Small intestine (tissue), 7 donors: ENCODE measurements at regions not wholly inside any gene's neighbourhood (a gene's known extent, or its start where the extent isn't known, plus 50 kb on each side); places are given as distances from the start of the nearest gene placed in this dataset.

Experiments
- DNase-seq, 2 donors: peaks; one replicate each; pipeline versions ENCODE4 v3.0.0 to v3.0.0-alpha.2; 2013
- FAIRE-seq: peaks from 2 replicates; lab custom pipeline; 2012; peaks lifted over from hg19 to GRCh38; lab: Jason Lieb, UNC
- H3K27ac ChIP-seq, 3 donors: one replicate each; pipeline ENCODE4 v1.5.1; 2013; ENCODE audit warnings: low read length in 2 of 3, mild to moderate bottlenecking in 2 of 3, control low read depth in 1 of 3, inconsistent platforms in 1 of 3, low read depth in 1 of 3, moderate library complexity in 1 of 3
- H3K27me3 ChIP-seq, 3 donors: one replicate each; pipeline ENCODE4 v1.6.1; 2013; ENCODE audit warnings: low read length in 3 of 3, inconsistent platforms in 1 of 3; ENCODE audit not compliant: control insufficient read depth in 3 of 3, insufficient read depth in 3 of 3
- H3K36me3 ChIP-seq, 3 donors: one replicate each; pipeline ENCODE4 v1.6.1; 2013; ENCODE audit warnings: low read length in 3 of 3, inconsistent platforms in 1 of 3, low read depth in 1 of 3, mild to moderate bottlenecking in 1 of 3, moderate library complexity in 1 of 3; ENCODE audit not compliant: control insufficient read depth in 3 of 3, insufficient read depth in 2 of 3
- H3K4me1 ChIP-seq, 3 donors: one replicate each; pipeline ENCODE4 v1.6.1; 2013; ENCODE audit warnings: low read length in 2 of 3, inconsistent platforms in 1 of 3, low read depth in 1 of 3, mild to moderate bottlenecking in 1 of 3, moderate library complexity in 1 of 3; ENCODE audit not compliant: control insufficient read depth in 3 of 3, insufficient read depth in 2 of 3
- H3K4me3 ChIP-seq, 3 donors: one replicate each; pipeline ENCODE4 v1.5.1; 2013; ENCODE audit warnings: low read length in 3 of 3, control low read depth in 1 of 3, inconsistent platforms in 1 of 3, low read depth in 1 of 3, mild to moderate bottlenecking in 1 of 3, moderate library complexity in 1 of 3
- H3K9me3 ChIP-seq, 2 donors: one replicate each; pipeline ENCODE4 v1.6.1; 2013; ENCODE audit warnings: low read depth in 1 of 2, low read length in 1 of 2; ENCODE audit not compliant: control insufficient read depth in 2 of 2, insufficient read depth in 1 of 2
- WGBS, 3 donors: extraction: QIAGEN DNeasy Blood & Tissue Kit; methylation state at CpG; one replicate each; pipeline ENCODE4 v1.1.7; 2013; 5-methylcytosine and 5-hydroxymethylcytosine counted together
- donor health status: healthy with polysubstance abuse.
- donor health status: control.
- donor health status: control.
- donor health status: Bipolar disorder and iron deficiency.
- donor health status: healthy.

- DNase-seq: no peak
- no peaks in the 10 kb centered on the region for H3K36me3 ChIP-seq
- no peak overlapping the region for H3K4me3 ChIP-seq
- WGBS, 3 donors: 74 to 82% (median 80%) methylated on average over 8 of the region's 8 CpGs
- no peaks in the 10 kb centered on the region for H3K4me1 ChIP-seq
- no peak overlapping the region for H3K27ac ChIP-seq
- FAIRE-seq: no peak
- H3K9me3 ChIP-seq: no peaks in the 10 kb centered on the region
- H3K27me3 ChIP-seq: peaks cover 0 to 2% (median 0%) of the 10 kb centered on the region in 3 donors
Observed at GRCh38 chr9:89804766-89805531, 200.1 kb downstream of the GADD45G start.

- WGBS, 3 donors: 86 to 92% (median 90%) methylated on average over 10 of the region's 10 CpGs
- DNase-seq: no peak
- no peaks in the 10 kb centered on the region for H3K36me3 ChIP-seq
- peaks cover 0 to 2% (median 0%) of the 10 kb centered on the region in 3 donors for H3K27me3 ChIP-seq
- H3K27ac ChIP-seq: no peak overlapping the region
- no peak overlapping the region for H3K4me3 ChIP-seq
- FAIRE-seq: no peak
- H3K9me3 ChIP-seq: no peaks in the 10 kb centered on the region
- H3K4me1 ChIP-seq: no peaks in the 10 kb centered on the region
Observed at GRCh38 chr9:89805571-89806292, 200.9 kb downstream of the GADD45G start.

GRCh38 chr9:89806371-89807100 lies 201.7 kb downstream of the GADD45G start:
- no peak overlapping the region for H3K4me3 ChIP-seq
- FAIRE-seq (no peak), DNase-seq (no peak)
- no peaks in the 10 kb centered on the region for H3K4me1 ChIP-seq
- 87 to 91% (median 88%) methylated on average over 4 of the region's 4 CpGs for WGBS, 3 donors
- no peaks in the 10 kb centered on the region for H3K9me3 ChIP-seq
- no peaks in the 10 kb centered on the region for H3K36me3 ChIP-seq
- peaks cover 0 to 2% (median 0%) of the 10 kb centered on the region in 3 donors for H3K27me3 ChIP-seq
- no peak overlapping the region for H3K27ac ChIP-seq

- Histone ChIP-seq H3K4me1 (no peaks in the 10 kb centered on the region), H3K36me3 (no peaks in the 10 kb centered on the region), H3K27ac (no peak overlapping the region), H3K27me3 (peaks cover 0 to 2% (median 0%) of the 10 kb centered on the region in 3 donors), H3K9me3 (no peaks in the 10 kb centered on the region), H3K4me3 (no peak overlapping the region)
- WGBS, 3 donors: 92 to 96% (median 95%) methylated on average over 5 of the region's 5 CpGs
- DNase-seq (no peak), FAIRE-seq (no peak)
Observed at GRCh38 chr9:89807101-89807395, 202.2 kb downstream of the GADD45G start.

- H3K4me3 ChIP-seq: no peak overlapping the region
- FAIRE-seq (no peak), DNase-seq (no peak)
- WGBS, 3 donors: 78 to 82% (median 80%) methylated on average over 2 of the region's 2 CpGs
- H3K36me3 ChIP-seq: no peaks in the 10 kb centered on the region
- no peaks in the 10 kb centered on the region for H3K9me3 ChIP-seq
- peaks cover 0 to 2% (median 0%) of the 10 kb centered on the region in 3 donors for H3K27me3 ChIP-seq
- no peaks in the 10 kb centered on the region for H3K4me1 ChIP-seq
- no peak overlapping the region for H3K27ac ChIP-seq
Observed at GRCh38 chr9:89807682-89808075, 202.9 kb downstream of the GADD45G start.

- 85 to 88% (median 87%) methylated on average over 13 of the region's 13 CpGs for WGBS, 3 donors
- FAIRE-seq: no peak
- no peak for DNase-seq
- Histone ChIP-seq H3K36me3 (no peaks in the 10 kb centered on the region), H3K4me1 (no peaks in the 10 kb centered on the region), H3K9me3 (no peaks in the 10 kb centered on the region), H3K27me3 (peaks cover 0 to 2% (median 0%) of the 10 kb centered on the region in 3 donors), H3K27ac (no peak overlapping the region), H3K4me3 (no peak overlapping the region)
Observed at GRCh38 chr9:89808076-89808755, 203.4 kb downstream of the GADD45G start.

GRCh38 chr9:89808756-89809181 lies 204.0 kb downstream of the GADD45G start:
- Histone ChIP-seq H3K36me3 (no peaks in the 10 kb centered on the region), H3K27me3 (peaks cover 0 to 2% (median 0%) of the 10 kb centered on the region in 3 donors), H3K4me1 (no peaks in the 10 kb centered on the region), H3K9me3 (no peaks in the 10 kb centered on the region), H3K4me3 (no peak overlapping the region), H3K27ac (no peak overlapping the region)
- FAIRE-seq: no peak
- WGBS, 3 donors: 88 to 95% (median 93%) methylated on average over 12 of the region's 12 CpGs
- no peak for DNase-seq

- WGBS, 3 donors: 17 to 67% (median 25%) methylated on average over 7 of the region's 7 CpGs
- H3K9me3 ChIP-seq: no peaks in the 10 kb centered on the region
- FAIRE-seq (no peak), DNase-seq (no peak)
- no peaks in the 10 kb centered on the region for H3K4me1 ChIP-seq
- H3K36me3 ChIP-seq: no peaks in the 10 kb centered on the region
- no peak overlapping the region for H3K27ac ChIP-seq
- peaks cover 0 to 2% (median 0%) of the 10 kb centered on the region in 3 donors for H3K27me3 ChIP-seq
- no peak overlapping the region for H3K4me3 ChIP-seq
Observed at GRCh38 chr9:89810431-89810830, 205.6 kb downstream of the GADD45G start.
